IMR-90 (cell line): ENCODE measurements at regions not wholly inside any gene's neighbourhood (a gene's known extent, or its start where the extent isn't known, plus 50 kb on each side); places are given as distances from the start of the nearest gene placed in this dataset.
"Not testable (repeated sequence)": the region's sequence is repeated elsewhere in the genome, so short reads cannot be mapped to it uniquely, and the experiment has no call there.

ENCODE experiments used
- ATAC-seq: fragments of 200-7000 bp; cut with Tn5 transposase; 2 replicates; pipeline ENCODE4 v1.9.1; 2020; ENCODE audit warnings: low read depth, mild to moderate bottlenecking, moderate library complexity
- BruUV-seq: library from RNA; stranded (reverse); fragments of 400-500 nt; replicated peaks from 2 replicates; lab custom pipeline; 2021; lab: Mats Ljungman, UMichigan
- CTCF ChIA-PET: fragments of 300-600 bp; formaldehyde crosslinking; extraction: SDS; loops from one replicate; lab custom pipeline; 2021; ENCODE audit warnings: antibody characterized with exemption; lab: Yijun Ruan, JAX
- POLR2A ChIA-PET: fragments of 300-600 bp; sonication (Branson Sonifier 250); formaldehyde crosslinking; loops from one replicate; lab custom pipeline; 2022; ENCODE audit warnings: antibody characterized with exemption; ENCODE audit not compliant: unreplicated experiment; lab: Charles Lee
- DNase-seq: peaks from one replicate; pipeline ENCODE4 v3.0.0; 2013
- H2AFZ ChIP-seq: replicated peaks from 2 replicates; pipeline ENCODE3; 2013; ENCODE audit warnings: low read length, mild to moderate bottlenecking; ENCODE audit not compliant: poor library complexity
- H2AK5ac ChIP-seq: 2 replicates; pipeline ENCODE4 v1.6.1; 2013; ENCODE audit warnings: low read depth, low read length, inconsistent platforms
- H2AK9ac ChIP-seq: replicated peaks from 2 replicates; pipeline ENCODE3; 2013; ENCODE audit warnings: mild to moderate bottlenecking, low read depth, low read length, moderate library complexity; ENCODE audit not compliant: poor library complexity
- H2BK120ac ChIP-seq: 2 replicates; pipeline ENCODE4 v1.6.1; 2013; ENCODE audit warnings: low read depth, low read length, inconsistent platforms
- H2BK15ac ChIP-seq: 3 replicates; pipeline ENCODE4 v1.6.1; 2013; ENCODE audit warnings: low read depth, low read length, inconsistent platforms
- H2BK20ac ChIP-seq: 2 replicates; pipeline ENCODE4 v1.6.1; 2013; ENCODE audit warnings: low read depth, mild to moderate bottlenecking, inconsistent platforms, low read length, moderate library complexity
- H2BK5ac ChIP-seq: 2 replicates; pipeline ENCODE4 v1.6.1; 2013; ENCODE audit warnings: mild to moderate bottlenecking, low read depth, low read length, inconsistent platforms; ENCODE audit not compliant: poor library complexity, severe bottlenecking
- H3K14ac ChIP-seq: replicated peaks from 2 replicates; pipeline ENCODE4 v1.6.1; 2013; ENCODE audit warnings: low read depth, low read length, inconsistent platforms
- H3K18ac ChIP-seq: 2 replicates; pipeline ENCODE4 v1.6.1; 2013; ENCODE audit warnings: low read depth, low read length, control low read depth
- H3K23ac ChIP-seq: 2 replicates; pipeline ENCODE4 v1.6.1; 2013; ENCODE audit warnings: low read depth, low read length, inconsistent platforms
- H3K27ac ChIP-seq: 2 replicates; pipeline ENCODE4 v1.5.1; 2013; ENCODE audit warnings: mild to moderate bottlenecking, control low read depth, low read length; ENCODE audit not compliant: insufficient read depth
- H3K27me3 ChIP-seq: 2 replicates; pipeline ENCODE4 v1.6.1; 2013; ENCODE audit warnings: low read length; ENCODE audit not compliant: control insufficient read depth, insufficient read depth
- H3K36me3 ChIP-seq: 2 replicates; pipeline ENCODE4 v1.6.1; 2013; ENCODE audit warnings: low read length, mixed read lengths; ENCODE audit not compliant: control insufficient read depth, insufficient read depth
- H3K4ac ChIP-seq: 2 replicates; pipeline ENCODE4 v1.6.1; 2013; ENCODE audit warnings: low read depth, low read length, inconsistent platforms
- H3K4me1 ChIP-seq: 2 replicates; pipeline ENCODE4 v1.6.1; 2013; ENCODE audit warnings: low read length, mixed read lengths; ENCODE audit not compliant: control insufficient read depth, insufficient read depth
- H3K4me2 ChIP-seq: 2 replicates; pipeline ENCODE4 v1.6.1; 2013; ENCODE audit warnings: low read depth, mild to moderate bottlenecking, control low read depth, low read length, moderate library complexity
- H3K4me3 ChIP-seq: 2 replicates; pipeline ENCODE4 v1.5.1; 2013; ENCODE audit warnings: low read depth, mild to moderate bottlenecking, control low read depth, low read length, moderate library complexity; ENCODE audit not compliant: insufficient read depth
- H3K56ac ChIP-seq: 2 replicates; pipeline ENCODE4 v1.6.1; 2013; ENCODE audit warnings: low read length, inconsistent platforms; ENCODE audit not compliant: insufficient read depth; ENCODE audit errors: extremely low read depth
- H3K79me1 ChIP-seq, 2 experiments: 2 replicates each; pipeline ENCODE4 v1.6.1; 2013; ENCODE audit warnings: low read length in 2 of 2, inconsistent platforms in 1 of 2, low read depth in 1 of 2
- H3K9ac ChIP-seq: 2 replicates; pipeline ENCODE4 v1.6.1; 2013; ENCODE audit warnings: low read depth, low read length, control low read depth
- H3K9me1 ChIP-seq: 2 replicates; pipeline ENCODE4 v1.6.1; 2013; ENCODE audit warnings: low read length, inconsistent platforms; ENCODE audit not compliant: insufficient read depth
- H3K9me3 ChIP-seq: 2 replicates; pipeline ENCODE4 v1.6.1; 2013; ENCODE audit warnings: low read length; ENCODE audit not compliant: control insufficient read depth, insufficient read depth
- H4K20me1 ChIP-seq: 2 replicates; pipeline ENCODE4 v1.6.1; 2013; ENCODE audit warnings: low read length, inconsistent platforms; ENCODE audit not compliant: insufficient read depth
- H4K5ac ChIP-seq: 2 replicates; pipeline ENCODE4 v1.6.1; 2013; ENCODE audit warnings: mild to moderate bottlenecking, low read depth, low read length, control low read depth
- H4K8ac ChIP-seq, 2 experiments: 2 replicates each; pipeline ENCODE4 v1.6.1; 2013; ENCODE audit warnings: low read depth in 2 of 2, low read length in 2 of 2, control low read depth in 1 of 2, inconsistent platforms in 1 of 2
- H4K91ac ChIP-seq: 2 replicates; pipeline ENCODE4 v1.6.1; 2013; ENCODE audit warnings: low read depth, low read length, inconsistent platforms; ENCODE audit not compliant: insufficient read depth
- CEBPB ChIP-seq: IDR thresholded peaks from 2 replicates; pipeline ENCODE4 v1.6.1; 2012; ENCODE audit warnings: low read depth, low read length, improper control_type of control experiment
- WGBS, 2 experiments: methylation state at CpG; one replicate each; pipeline versions ENCODE4 v1.1.5 to v1.1.7; 2013; ENCODE audit warnings: missing lambda C conversion rate in 2 of 2; ENCODE audit not compliant: insufficient read length in 1 of 2; ENCODE audit errors: extremely low coverage in 2 of 2; 5-methylcytosine and 5-hydroxymethylcytosine counted together
- dilution Hi-C: fragments of 300-500 bp; cut with HindIII; formaldehyde crosslinking; loops from one replicate; pipeline ENCODE4 v1.14.3; 2018; ENCODE audit warnings: low sequenced_read_pairs; ENCODE audit not compliant: unreplicated experiment
- in situ Hi-C: fragments of 300-500 bp; cut with MboI; formaldehyde crosslinking; loops from 3 replicates; pipeline ENCODE4 v1.14.3; 2019; ENCODE audit warnings: low sequenced_read_pairs, inconsistent platforms, mixed read lengths
- intact Hi-C: fragments of 100-400 bp; cut with micrococcal nuclease; formaldehyde crosslinking; loops from 2 replicates; pipeline ENCODE4 v1.10.0; 2022

- H2AK9ac ChIP-seq, in situ Hi-C loops: not testable (repeated sequence)
Measured at GRCh38 chrX:93078906-93079305, 594.5 kb downstream of the NAP1L3 start.

GRCh38 chrX:93055264-93055663 is 618.1 kb downstream of the NAP1L3 start:
- H3K9me3 ChIP-seq, H2BK20ac ChIP-seq, H2BK5ac ChIP-seq, H3K56ac ChIP-seq, H2AFZ ChIP-seq, POLR2A ChIA-PET, ATAC-seq, DNase-seq, H4K20me1 ChIP-seq, H4K5ac ChIP-seq, BruUV-seq, H3K79me1 ChIP-seq, intact Hi-C loops, H2AK5ac ChIP-seq, H4K91ac ChIP-seq, dilution Hi-C loops, H3K14ac ChIP-seq, H3K36me3 ChIP-seq, H3K23ac ChIP-seq, H3K4me2 ChIP-seq, H3K4me1 ChIP-seq, H4K8ac ChIP-seq, H3K27me3 ChIP-seq, H2BK120ac ChIP-seq, H3K9me1 ChIP-seq, CTCF ChIA-PET, H2AK9ac ChIP-seq, H3K4me3 ChIP-seq, H3K18ac ChIP-seq, H3K4ac ChIP-seq, H3K9ac ChIP-seq, H3K27ac ChIP-seq, in situ Hi-C loops, H2BK15ac ChIP-seq: not testable (repeated sequence)

More at GRCh38 chrX:93078906-93079305, 594.5 kb downstream of the NAP1L3 start:
- H3K27me3 ChIP-seq, H3K9me3 ChIP-seq, DNase-seq, H2AFZ ChIP-seq, H3K4ac ChIP-seq, intact Hi-C loops, H3K27ac ChIP-seq, POLR2A ChIA-PET, H3K56ac ChIP-seq, ATAC-seq, H3K18ac ChIP-seq, H4K91ac ChIP-seq, H3K36me3 ChIP-seq, BruUV-seq, H3K4me3 ChIP-seq, H3K9ac ChIP-seq, H2BK20ac ChIP-seq, H4K20me1 ChIP-seq, H2BK120ac ChIP-seq, H4K5ac ChIP-seq, H3K79me1 ChIP-seq, H3K14ac ChIP-seq, H3K9me1 ChIP-seq, H2AK5ac ChIP-seq, H3K4me1 ChIP-seq, H3K4me2 ChIP-seq, H2BK15ac ChIP-seq, dilution Hi-C loops, H3K23ac ChIP-seq, H4K8ac ChIP-seq, H2BK5ac ChIP-seq, CTCF ChIA-PET: not testable (repeated sequence)
- WGBS, 2 experiments = no CpG with 5 or more reads among the region's 6 CpGs
- TF ChIP-seq CEBPB = peak; percentile 19; the same call in 1 of the 2 replicates
